HG03571 (cell line): ENCODE measurements at regions not wholly inside any gene's neighbourhood (a gene's known extent, or its start where the extent isn't known, plus 50 kb on each side); places are given as distances from the start of the nearest gene placed in this dataset.
"Not testable (repeated sequence)": the region's sequence is repeated elsewhere in the genome, so short reads cannot be mapped to it uniquely, and the experiment has no call there.

Source experiments
- ATAC-seq: cut with Tn5 transposase; IDR thresholded peaks from one replicate; pipeline ENCODE4 v1.9.1; 2021; ENCODE audit not compliant: unreplicated experiment

- ATAC-seq, result no peak
Measured at GRCh38 chr1:74818241-74818640, 85.3 kb downstream of the TYW3 start.

GRCh38 chr1:74818661-74819456, 85.9 kb downstream of the TYW3 start:
- ATAC-seq, result no peak

- no peak for ATAC-seq
Measured at GRCh38 chr1:74822851-74823401, 90.0 kb downstream of the TYW3 start.

- ATAC-seq, result peak; percentile 88
Measured at GRCh38 chr1:74824497-74825107, 91.7 kb downstream of the TYW3 start.

- no peak for ATAC-seq
Measured at GRCh38 chr1:74830766-74831165, 97.8 kb downstream of the TYW3 start.

- no peak for ATAC-seq
Measured at GRCh38 chr1:74834261-74834660, 101.3 kb downstream of the TYW3 start.

- ATAC-seq, result no peak
Measured at GRCh38 chr1:74835051-74835450, 102.1 kb downstream of the TYW3 start.

- ATAC-seq, result no peak
Measured at GRCh38 chr1:74842726-74843125, 109.8 kb downstream of the TYW3 start.

- ATAC-seq, result no peak
Measured at GRCh38 chr1:74847715-74848114, 114.8 kb downstream of the TYW3 start.

GRCh38 chr1:74853756-74854155, 120.8 kb downstream of the TYW3 start:
- ATAC-seq, result no peak

GRCh38 chr1:74856174-74856573, 123.2 kb downstream of the TYW3 start:
- ATAC-seq, result no peak

- ATAC-seq, result no peak
Measured at GRCh38 chr1:74857676-74858075, 124.7 kb downstream of the TYW3 start.

GRCh38 chr1:74858136-74858535, 125.2 kb downstream of the TYW3 start:
- peak; percentile 68 for ATAC-seq

GRCh38 chr1:74861867-74862266, 128.9 kb downstream of the TYW3 start:
- no peak for ATAC-seq

- ATAC-seq, result no peak
Measured at GRCh38 chr1:74869702-74870101, 136.8 kb downstream of the TYW3 start.

GRCh38 chr1:74877366-74877765, 144.4 kb downstream of the TYW3 start:
- not testable (repeated sequence) for ATAC-seq

- no peak for ATAC-seq
Measured at GRCh38 chr1:74895411-74895810, 162.5 kb downstream of the TYW3 start.

- no peak for ATAC-seq
Measured at GRCh38 chr1:74908131-74908530, 175.2 kb downstream of the TYW3 start.

GRCh38 chr1:74908797-74909196, 175.8 kb downstream of the TYW3 start:
- no peak for ATAC-seq

GRCh38 chr1:74913978-74914377, 181.0 kb downstream of the TYW3 start:
- no peak for ATAC-seq

GRCh38 chr1:74933500-74933899, 200.5 kb downstream of the TYW3 start:
- no peak for ATAC-seq

GRCh38 chr1:74935446-74935845, 198.7 kb upstream of the LHX8 start:
- ATAC-seq, result no peak
